HG02852 (cell line): ENCODE measurements at regions not wholly inside any gene's neighbourhood (a gene's known extent, or its start where the extent isn't known, plus 50 kb on each side); places are given as distances from the start of the nearest gene placed in this dataset.
"Not testable (repeated sequence)": the region's sequence is repeated elsewhere in the genome, so short reads cannot be mapped to it uniquely, and the experiment has no call there.

Source experiments
- ATAC-seq: cut with Tn5 transposase; IDR thresholded peaks from one replicate; pipeline ENCODE4 v1.9.1; 2021; ENCODE audit warnings: mild to moderate bottlenecking, moderate library complexity; ENCODE audit not compliant: unreplicated experiment

DNA sequence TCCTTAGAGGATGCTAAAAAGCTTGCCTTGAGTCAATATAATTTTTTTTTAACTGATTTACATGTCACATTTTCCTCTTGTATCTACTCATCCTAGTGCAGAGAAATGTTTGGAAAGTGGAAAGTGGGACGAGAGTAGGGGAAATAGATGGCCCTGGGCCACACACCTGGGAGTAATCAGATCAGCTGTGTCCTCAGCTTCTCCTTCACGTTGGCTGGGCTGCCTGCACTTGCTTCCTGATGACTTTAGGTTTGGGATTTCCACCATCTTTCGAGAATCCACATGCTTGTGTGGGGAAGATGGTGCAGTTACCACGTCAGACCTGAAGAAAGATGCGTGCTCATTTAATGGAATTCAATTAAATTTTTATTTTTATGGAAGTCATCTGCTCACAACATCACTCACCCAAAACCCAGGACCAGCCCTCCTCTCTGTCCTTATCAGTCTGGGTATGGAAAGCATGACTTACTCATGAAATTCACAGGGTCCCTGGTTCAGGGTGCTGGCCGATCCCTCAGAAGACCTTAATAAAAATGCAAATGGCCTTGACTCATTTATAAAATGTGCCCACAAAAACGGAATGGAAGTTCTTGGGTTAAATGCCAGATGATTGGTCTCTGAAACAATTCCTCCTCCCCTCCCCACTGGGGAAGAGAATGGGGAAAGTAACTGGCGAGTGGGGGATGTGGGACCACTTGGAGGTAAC is 74.5 kb upstream of the TIAM2 start:
- no peak for ATAC-seq

DNA sequence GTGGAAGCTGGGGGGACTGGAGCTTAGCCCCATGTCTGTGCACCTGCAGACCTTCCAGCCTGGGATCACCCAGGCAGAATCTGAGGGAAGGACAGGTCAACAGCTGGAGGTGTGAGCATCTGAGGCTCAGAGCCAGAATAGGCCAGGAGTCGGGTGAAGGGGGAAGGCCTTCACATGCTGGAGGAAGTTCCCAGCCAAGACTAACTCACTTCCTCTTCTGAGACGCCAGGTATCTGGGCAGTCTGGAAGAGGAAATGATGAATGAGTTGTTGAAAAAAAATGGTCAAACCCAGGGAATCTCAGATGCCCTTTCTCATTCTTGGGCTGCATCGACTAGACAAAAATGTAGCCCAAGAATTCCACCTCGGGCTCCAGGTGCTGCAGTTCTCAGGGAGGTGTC is 73.6 kb upstream of the TIAM2 start:
- ATAC-seq: peak; percentile 67

DNA sequence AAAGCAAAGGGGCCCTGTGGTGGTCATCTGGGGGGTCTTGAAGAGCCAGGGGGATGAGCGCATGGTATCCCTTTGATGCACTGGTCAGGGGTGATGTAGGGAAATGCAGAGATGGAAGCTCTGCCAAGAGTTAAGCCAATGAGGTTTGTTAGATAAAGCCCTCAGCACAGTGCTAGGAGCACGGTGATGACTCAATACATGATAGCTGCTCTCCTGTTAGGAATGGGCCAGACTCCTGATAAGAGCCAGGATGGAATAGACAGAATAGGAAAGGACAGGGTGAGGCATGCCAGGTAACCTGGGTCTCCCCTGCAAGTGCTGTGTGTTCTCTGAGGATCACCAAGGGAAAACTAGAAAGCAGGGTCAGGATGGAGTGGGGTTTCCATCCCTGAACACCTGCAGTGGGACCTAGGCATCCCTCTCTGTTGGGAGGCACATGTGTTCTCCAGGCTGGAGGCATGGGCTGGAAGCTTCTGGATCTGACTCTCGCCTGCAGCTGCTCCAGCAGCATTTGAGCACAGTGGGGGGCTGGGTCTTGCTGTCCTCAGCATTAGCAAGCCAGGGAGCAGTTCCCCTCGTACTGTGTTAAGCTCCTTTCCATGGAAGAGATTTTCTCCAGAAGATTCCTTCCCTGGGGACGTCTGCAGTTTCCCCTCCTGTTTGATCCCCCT is 71.8 kb upstream of the TIAM2 start:
- ATAC-seq: no peak

DNA sequence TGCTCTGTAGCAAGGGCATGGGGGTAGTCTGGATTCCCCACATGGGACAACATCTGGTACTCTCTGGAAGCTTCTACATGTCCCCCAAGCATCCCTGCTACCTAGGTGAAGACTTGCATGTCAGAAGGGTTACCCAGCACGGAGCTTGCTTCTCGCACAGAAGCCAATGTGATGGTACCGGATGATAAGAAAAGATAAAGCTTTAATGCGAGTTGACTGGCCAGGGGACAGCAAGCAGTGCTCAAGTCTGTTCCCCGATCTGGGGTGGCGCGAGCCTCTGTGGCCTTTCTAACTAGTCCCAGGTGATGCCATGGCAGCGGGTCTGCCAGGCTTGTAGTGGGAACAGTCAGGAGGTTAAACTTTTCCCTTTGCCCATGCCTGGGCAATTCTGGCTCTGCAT is 70.0 kb upstream of the TIAM2 start:
- ATAC-seq: no peak

DNA sequence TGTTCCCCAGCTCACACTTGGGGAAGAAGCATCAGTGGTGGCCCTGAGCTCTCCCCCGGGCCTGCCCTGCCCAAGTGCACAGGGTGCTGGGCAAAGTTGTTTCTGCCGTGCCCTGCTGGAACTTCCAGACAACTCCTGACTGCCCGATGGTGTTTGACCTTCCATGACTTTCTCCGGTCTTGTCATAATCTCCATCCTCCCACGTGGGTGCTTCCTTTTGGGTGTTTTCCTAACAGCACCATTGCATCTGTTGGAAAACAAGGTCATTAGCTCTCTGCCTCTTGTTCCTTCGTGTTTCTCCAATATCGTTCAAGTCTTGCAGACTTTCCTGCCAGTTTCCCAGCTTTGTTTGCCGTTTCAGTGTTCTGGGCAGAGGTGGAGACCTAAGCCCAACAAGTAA is 68.7 kb upstream of the TIAM2 start:
- ATAC-seq: no peak

DNA sequence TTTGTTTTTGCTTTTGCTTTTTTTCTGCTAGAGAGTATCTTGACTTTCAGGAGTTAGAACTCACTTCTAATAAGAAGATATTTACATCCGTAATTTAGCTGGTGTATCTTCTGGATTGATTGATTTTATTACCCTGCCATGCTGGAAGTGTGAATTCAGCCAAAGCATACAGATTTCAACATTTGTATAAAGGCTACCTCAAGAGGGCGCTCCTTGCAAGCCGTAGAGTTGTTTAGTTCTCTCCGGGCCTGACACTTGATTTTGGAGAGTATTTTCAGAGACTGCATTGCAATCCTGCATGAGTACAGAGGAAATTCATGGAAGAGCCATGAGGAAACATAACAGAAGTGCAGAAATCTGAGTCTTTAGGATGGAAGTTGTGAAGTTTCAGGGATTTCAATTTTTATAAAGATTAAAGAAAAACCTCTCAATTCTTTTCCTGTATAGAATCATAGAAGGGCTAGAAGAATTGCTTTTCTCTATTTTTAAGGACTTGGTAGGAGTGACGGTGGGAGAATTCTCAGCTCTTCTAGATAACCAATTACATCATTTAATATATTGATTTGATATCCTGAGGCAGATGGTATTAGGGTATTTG is 66.7 kb upstream of the TIAM2 start:
- peak; percentile 75 for ATAC-seq

DNA sequence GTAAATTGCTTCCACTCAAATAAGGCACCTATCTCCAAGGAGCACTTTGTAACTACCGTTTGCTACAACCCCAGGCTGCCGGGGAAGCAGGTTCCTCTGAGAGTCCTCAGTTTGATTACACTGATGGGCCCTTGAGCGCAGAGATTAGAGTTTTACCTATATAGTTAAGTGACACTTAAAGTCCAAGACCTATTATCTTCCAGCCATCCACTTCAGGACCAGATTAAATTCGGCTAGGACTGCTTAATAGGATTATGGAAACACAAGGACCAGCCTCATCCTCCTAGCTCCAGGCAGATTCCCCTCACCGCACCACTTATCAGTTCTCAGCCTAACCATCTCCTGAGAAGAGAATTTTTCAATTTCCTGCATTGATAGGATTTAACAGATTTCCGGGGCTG is 64.7 kb upstream of the TIAM2 start:
- ATAC-seq: no peak

DNA sequence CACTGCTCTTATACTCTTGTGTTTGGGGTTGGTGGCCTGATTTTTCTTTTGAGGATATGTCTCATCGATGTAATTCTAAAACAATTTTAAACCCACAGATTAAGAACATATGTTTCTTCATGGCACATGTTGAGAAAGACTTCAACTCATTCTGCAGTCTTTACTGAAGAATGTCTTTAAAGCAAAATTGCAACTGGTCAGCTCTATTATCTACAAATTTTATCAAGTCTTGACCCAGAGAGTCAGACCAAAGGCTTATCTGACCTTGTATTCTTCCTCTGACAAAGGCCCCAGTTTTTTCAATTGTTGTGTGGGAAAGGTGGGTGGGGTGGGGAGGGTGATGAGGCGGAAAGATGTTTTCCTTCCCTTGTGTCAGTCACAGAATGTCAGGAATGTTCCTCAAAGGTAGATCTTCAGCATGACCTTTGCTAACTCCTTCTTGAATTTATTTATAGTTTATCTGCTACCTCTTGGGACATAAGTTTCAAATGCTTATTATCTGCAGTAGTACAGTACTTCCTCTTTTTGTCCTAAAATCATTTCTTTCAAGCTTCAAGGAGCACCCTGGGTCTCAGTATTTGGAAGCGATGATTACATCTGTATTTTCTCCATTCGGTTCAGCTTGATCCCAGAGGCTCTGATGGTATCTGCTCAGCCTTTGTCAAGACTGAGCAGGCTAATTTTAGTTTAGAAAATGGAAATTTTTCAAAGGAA is 63.2 kb upstream of the TIAM2 start:
- ATAC-seq: no peak

DNA sequence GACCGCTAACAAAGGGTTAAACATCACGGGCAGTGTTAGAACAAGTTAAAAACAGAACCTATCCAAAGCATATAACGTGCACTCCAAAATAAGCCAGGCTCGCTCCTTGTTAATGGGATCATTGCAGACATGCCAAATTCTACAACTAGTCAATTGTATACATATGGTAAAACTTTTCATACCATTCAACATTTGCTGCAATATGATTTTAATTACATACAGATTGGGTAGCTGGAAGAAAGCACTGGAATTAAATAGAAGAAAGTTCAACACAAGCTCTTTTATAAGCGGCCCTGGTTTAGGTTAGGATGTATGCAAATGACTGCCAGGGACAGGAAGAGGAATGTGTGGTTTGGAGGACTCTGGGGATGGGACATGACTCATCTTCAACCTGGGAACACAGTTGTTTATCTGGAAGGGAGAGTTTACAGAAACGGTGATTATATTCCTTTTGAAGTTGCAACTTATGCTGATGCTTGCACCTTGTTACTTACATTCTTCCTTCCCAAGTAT is 62.5 kb upstream of the TIAM2 start:
- no peak for ATAC-seq

DNA sequence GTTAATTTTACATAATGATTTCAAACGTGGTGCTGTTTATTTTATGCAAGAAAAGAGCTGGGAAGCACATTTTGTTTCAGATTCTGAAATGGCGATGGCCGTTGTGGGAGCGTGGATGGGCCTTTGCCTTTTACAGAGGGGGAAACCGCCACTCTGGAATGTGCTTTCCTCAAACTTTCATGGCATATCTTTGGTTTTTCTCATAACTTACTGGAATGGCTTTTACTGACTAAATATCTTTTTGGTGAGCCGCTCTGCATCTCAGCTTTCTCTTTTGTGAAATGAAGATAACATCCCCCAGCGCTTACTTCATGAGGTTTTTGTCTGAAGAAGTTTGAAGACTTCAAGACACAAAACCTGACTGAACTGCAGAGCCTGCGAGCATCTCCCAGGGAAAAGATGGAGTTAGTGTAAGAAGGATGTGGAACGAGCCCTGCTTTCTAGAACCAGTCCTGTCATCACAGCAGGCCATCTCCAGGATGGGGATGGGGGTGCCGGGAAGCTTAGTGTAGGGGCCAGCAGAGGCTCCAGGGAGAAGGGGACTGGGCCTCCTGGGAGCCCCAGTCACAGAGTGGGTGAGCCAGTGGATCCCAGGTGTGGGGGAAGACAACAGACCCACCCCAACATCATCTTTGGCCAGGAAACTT is 61.8 kb upstream of the TIAM2 start:
- no peak for ATAC-seq

DNA sequence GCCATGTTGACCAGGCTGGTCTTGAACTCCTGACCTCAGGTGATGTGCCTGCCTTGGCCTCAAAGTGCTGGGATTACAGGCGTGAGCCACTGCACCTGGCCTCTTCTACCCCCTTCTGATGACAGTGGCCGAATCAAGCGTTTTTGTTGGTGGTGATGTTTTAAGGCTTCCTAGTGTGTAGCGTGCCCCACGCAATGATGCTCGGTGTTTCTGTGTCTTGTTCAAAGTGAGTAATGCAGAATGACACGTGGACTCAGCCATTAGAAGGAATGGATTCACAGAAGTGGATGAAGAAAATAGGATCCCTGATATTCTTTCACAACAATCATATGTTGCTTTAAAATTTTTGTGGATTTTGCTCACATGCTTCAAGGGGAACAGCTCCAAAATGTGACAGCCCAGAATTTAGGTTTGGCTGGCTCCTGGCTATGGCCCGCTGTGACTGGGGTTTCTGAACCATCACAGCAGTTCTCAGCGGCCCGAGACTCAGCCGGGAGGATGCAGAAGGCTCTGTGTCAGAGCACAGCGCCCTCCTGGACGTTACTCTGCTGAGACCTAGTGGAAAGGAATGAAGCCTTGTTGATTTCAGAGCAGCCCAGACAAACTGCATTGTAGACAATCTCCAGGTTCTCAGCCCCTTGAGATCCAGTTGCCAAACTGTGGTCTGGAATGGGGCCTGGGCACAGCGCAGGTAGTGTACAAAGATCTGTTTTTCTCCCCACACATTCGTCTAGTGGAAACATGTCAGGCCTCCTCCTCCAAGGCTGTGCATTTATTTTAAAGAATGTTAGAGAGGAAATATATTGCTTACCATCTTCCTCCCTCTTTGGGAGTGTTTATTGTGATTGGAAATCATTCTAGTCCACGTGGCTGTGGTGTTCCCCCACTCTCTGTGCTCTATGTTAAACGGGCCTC is 57.6 kb upstream of the TIAM2 start:
- ATAC-seq: no peak

DNA sequence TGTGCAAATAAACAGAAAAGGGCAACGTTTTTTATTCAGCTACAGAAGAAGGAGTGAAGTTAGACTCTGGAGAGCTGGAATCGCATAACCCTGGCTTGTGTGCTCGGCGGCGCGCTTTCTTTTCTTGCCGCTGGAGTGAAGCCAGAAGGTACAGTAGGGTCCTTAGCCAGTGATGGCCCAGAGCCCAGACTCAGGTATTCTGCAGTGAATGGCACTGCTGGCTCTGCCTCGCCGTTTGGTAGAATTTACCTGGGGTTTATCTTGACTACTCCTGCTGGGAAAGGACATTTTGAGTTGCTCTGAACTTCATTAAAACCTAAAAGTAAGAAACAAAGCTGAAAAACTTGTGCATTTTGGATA is 56.9 kb upstream of the TIAM2 start:
- ATAC-seq: no peak

DNA sequence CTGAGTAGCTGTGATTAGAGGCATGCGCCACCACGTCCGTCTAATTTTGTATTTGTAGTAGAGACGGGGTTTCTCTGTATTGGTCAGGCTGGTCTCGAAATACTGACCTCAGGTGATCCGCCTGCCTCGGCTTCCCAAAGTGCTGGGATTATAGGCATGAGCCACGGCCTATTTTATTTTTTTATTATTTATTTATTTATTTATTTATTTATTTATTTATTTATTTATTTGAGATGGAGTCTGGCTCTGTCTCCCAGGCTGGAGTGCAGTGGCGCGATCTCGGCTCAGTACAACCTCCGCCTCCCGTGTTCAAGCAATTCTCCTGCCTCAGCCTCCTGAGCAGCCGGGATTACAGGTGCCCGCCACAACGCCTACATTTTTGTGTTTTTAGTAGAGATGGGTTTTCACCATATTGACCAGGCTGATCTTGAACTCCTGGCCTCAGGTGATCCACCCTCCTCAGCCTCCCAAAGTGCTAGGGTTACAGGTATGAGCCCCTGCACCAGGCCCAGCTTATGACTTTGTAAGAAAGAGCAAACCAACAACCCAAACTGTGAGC is 56.3 kb upstream of the TIAM2 start:
- not testable (repeated sequence) for ATAC-seq

DNA sequence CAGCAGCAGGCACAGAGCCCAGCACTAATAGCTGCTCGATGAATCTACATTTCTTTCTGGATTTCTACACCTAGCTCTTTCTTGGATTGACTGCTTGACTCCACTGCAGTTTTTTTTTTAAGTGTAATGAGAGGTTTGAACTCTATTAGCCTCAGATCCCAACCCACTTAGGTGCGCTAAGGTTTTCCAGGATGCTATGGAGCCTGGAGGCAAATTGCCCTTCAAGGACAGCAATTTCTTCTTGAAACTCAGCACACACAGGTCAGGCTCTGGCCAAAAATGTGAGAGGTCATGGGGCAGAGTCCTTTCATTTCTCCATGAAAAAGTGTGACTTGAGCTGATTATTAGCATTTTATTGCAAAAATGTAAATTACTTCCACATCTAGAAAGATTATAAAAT is 52.3 kb upstream of the TIAM2 start:
- ATAC-seq: no peak

DNA sequence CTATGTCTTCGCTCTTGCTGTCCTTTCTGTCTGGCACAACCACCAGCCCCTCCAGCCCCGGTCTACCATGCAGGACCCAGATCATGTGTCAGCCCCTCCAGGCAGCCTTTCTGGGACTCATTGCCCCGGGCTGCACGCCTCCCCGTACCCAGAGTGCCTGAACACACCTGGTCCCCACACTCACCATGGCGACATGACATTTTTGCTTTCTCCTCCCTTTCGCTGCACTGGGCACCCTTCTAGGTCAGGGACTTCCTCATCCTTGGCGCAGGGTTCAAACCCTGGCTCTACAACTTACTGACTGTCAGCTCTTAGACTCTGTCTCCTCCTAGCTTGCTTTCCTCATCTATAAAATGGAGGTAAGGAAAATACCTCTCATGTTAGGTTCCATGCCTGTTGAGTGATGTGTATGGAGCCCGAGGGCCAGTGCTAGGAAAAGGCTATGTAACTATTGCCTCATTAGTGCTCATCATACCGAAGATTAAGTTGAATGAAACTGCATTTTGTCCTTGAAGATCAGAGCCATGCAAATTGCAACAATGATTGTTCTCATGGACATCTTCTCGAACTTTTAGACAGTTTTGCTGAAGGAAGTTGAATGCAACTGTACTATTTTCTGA is 49.7 kb upstream of the TIAM2 start:
- no peak for ATAC-seq
